Neutrophil (primary cell): ENCODE measurements at regions not wholly inside any gene's neighbourhood (a gene's known extent, or its start where the extent isn't known, plus 50 kb on each side); places are given as distances from the start of the nearest gene placed in this dataset.

ENCODE experiments used
- H3K27ac ChIP-seq: fragments of 200-600 bp; sonication (generic); 2 replicates; pipeline ENCODE4 v1.5.1; 2016; ENCODE audit warnings: mild to moderate bottlenecking, moderate library complexity
- H3K27me3 ChIP-seq: fragments of 200-600 bp; sonication (generic); 2 replicates; pipeline ENCODE4 v1.6.0; 2016; ENCODE audit warnings: mild to moderate bottlenecking
- H3K36me3 ChIP-seq: fragments of 200-600 bp; sonication (generic); 2 replicates; pipeline ENCODE4 v1.5.1; 2017
- H3K4me1 ChIP-seq, 2 experiments: fragments of 200-600 bp in 1 of 2; sonication (generic) in 1 of 2; 1 replicate in 1 of 2; 2 replicates in 1 of 2; pipeline versions ENCODE4 v1.5.1 to v1.6.1; 2013 to 2016; ENCODE audit warnings: low read depth in 1 of 2, low read length in 1 of 2, mild to moderate bottlenecking in 1 of 2, moderate library complexity in 1 of 2; ENCODE audit not compliant: control insufficient read depth in 1 of 2, insufficient read depth in 1 of 2
- H3K4me3 ChIP-seq, 2 experiments: fragments of 200-600 bp in 1 of 2; sonication (generic) in 1 of 2; 1 replicate in 1 of 2; 2 replicates in 1 of 2; pipeline ENCODE4 v1.5.1; 2013 to 2016; ENCODE audit warnings: low read depth in 1 of 2, low read length in 1 of 2, mild to moderate bottlenecking in 1 of 2, moderate library complexity in 1 of 2
- H3K9me3 ChIP-seq: fragments of 200-600 bp; sonication (generic); 2 replicates; pipeline ENCODE4 v1.5.1; 2016
- TF ChIP-seq, protein P1 (sequence below): fragments of 200-600 bp; sonication (generic); IDR thresholded peaks from 2 replicates; pipeline ENCODE4 v1.5.1; 2016; ENCODE audit warnings: antibody characterized with exemption

DNA sequence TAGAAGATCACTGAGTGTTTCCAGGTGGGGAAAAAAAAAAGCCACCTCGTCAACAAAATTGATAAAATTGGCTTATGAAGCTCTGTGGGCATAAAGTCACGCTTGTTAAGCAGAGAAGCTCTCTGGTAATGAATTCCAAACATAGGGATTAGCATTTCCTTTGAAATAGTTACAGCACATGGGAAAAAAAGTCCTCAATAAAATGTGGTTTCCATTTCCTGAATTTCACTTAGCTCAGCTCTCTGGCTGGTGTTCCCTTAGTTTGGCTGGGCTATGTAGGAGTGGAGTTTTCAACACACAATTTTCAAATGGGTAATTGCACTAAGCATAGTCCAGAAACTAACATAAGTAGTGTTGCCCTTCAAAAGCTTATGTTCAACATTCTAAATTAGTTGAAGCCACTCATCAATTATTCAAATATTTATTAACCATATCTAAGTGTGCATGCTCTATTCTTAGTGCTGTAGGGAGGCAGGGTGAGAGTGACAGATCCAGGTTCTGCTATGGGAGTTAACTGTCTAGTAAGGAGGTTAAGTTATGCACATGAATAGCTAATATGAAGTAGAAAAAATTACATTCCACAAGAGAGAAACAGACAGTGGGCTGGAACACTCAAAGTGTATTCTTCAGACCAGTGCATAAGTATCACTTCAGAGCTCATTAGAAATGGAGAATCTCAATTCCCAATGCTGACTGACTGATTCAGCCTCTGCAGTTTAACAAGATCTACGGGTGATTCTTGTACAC, 445.7 kb downstream of the SMARCA1 start:
- Histone ChIP-seq H3K36me3 (no peaks in the 10 kb centered on the region), H3K4me1 (no peaks in the 10 kb centered on the region), H3K27ac (no peak overlapping the region), H3K9me3 (no peaks in the 10 kb centered on the region), H3K27me3 (no peaks in the 10 kb centered on the region), H3K4me3 (no peak overlapping the region)
- TF ChIP-seq, protein P1, sequence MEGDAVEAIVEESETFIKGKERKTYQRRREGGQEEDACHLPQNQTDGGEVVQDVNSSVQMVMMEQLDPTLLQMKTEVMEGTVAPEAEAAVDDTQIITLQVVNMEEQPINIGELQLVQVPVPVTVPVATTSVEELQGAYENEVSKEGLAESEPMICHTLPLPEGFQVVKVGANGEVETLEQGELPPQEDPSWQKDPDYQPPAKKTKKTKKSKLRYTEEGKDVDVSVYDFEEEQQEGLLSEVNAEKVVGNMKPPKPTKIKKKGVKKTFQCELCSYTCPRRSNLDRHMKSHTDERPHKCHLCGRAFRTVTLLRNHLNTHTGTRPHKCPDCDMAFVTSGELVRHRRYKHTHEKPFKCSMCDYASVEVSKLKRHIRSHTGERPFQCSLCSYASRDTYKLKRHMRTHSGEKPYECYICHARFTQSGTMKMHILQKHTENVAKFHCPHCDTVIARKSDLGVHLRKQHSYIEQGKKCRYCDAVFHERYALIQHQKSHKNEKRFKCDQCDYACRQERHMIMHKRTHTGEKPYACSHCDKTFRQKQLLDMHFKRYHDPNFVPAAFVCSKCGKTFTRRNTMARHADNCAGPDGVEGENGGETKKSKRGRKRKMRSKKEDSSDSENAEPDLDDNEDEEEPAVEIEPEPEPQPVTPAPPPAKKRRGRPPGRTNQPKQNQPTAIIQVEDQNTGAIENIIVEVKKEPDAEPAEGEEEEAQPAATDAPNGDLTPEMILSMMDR = no peak

DNA sequence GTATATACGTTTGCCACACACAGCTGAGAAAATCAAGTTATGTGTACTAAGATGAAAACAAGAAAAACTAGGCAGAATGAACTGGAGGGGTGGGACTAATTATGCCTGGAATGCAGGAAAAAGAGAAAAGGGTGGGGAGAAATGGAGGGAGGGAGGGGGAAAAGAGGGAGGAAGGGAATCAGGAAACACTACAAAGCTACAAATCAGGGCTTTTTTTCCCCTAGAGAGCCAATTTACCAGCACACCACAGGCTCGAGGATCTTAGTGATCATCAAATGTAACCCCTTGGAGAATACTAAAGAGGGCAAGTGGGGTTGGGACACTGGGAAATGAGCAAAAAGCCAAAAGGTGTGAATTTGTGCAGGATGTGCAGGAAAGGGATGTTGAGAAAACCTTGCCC, 451.9 kb downstream of the SMARCA1 start:
- TF ChIP-seq, protein P1 = no peak
- Histone ChIP-seq H3K9me3 (no peaks in the 10 kb centered on the region), H3K4me3 (no peak overlapping the region), H3K36me3 (no peaks in the 10 kb centered on the region), H3K27ac (no peak overlapping the region), H3K4me1 (no peaks in the 10 kb centered on the region), H3K27me3 (no peaks in the 10 kb centered on the region)

DNA sequence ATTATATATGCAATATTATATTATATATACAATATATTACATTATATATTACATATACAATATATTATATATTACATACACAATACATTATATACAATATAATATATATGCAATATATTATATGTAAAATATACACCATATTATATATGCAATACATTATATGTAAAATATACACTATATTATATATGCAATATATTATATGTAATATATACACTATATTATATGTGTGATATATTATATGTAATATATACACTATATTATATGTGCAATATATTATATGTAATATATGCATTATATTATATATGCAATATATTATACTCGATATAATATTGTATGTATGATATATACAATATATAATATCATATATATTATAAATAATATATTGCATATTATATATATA, 457.4 kb downstream of the SMARCA1 start:
- H3K4me1 ChIP-seq = no peaks in the 10 kb centered on the region
- no peak overlapping the region for H3K27ac ChIP-seq
- no peak overlapping the region for H3K4me3 ChIP-seq
- H3K9me3 ChIP-seq = no peaks in the 10 kb centered on the region
- no peaks in the 10 kb centered on the region for H3K36me3 ChIP-seq
- TF ChIP-seq, protein P1 = no peak
- no peaks in the 10 kb centered on the region for H3K27me3 ChIP-seq

DNA sequence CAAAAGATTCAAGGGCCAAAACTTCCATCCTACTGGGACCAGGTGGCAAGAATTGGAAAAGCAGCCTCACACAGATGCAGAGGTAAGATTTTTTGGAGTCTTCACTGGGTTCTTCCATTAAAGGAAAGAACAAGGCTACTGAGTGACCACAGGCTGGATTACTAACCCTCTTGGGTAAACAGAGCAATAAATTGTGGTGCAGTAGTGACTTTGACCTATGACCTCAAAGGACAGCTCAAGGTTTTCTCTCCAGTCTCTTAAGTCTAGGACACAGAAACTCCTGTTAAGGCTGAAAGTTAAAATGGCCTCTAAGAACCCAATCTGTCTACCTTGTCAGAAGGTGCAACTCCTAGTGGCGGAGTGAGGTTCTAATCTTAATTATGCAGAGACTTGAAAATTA, 464.9 kb downstream of the SMARCA1 start:
- Histone ChIP-seq H3K36me3 (no peaks in the 10 kb centered on the region), H3K9me3 (no peaks in the 10 kb centered on the region), H3K4me1 (no peaks in the 10 kb centered on the region), H3K4me3 (no peak overlapping the region), H3K27me3 (no peaks in the 10 kb centered on the region), H3K27ac (no peak overlapping the region)
- TF ChIP-seq, protein P1 = no peak

DNA sequence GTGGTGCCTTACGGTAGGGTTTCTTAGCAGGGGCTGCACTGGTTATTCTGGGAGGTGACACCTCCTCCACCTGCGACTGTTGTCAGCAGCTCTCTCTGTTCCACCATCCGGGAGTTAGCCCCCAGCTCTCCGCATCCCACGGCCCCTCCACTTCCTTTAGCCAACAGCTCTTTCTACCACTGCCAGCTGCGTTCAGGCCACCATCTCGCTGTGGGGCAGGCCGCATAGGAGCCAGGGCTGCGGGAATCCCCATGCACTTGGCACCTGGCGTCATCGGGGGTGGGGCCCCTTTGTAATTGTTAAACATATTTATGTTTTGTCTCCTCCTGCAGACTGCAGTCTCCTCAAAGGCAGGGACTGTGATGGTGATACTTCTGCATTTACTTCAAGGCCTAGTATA, 480.2 kb downstream of the SMARCA1 start:
- Histone ChIP-seq H3K9me3 (no peaks in the 10 kb centered on the region), H3K4me3 (no peak overlapping the region), H3K27me3 (no peaks in the 10 kb centered on the region), H3K27ac (no peak overlapping the region), H3K4me1 (no peaks in the 10 kb centered on the region), H3K36me3 (no peaks in the 10 kb centered on the region)
- TF ChIP-seq, protein P1 = no peak
